SJSA1 (cell line): ENCODE measurements at regions not wholly inside any gene's neighbourhood (a gene's known extent, or its start where the extent isn't known, plus 50 kb on each side); places are given as distances from the start of the nearest gene placed in this dataset.
A peak's percentile ranks its signal among the peaks of the same experiment; 100 is the strongest.

Experiments
- DNase-seq, 2 experiments: peaks; one replicate each; pipeline ENCODE4 v3.0.0-alpha.2; 2015 to 2020; ENCODE audit warnings: low spot score in 2 of 2, low read depth in 1 of 2
- H3K27ac ChIP-seq: fragments of 250-450 bp; sonication (Bioruptor Pico); 2 replicates; pipeline ENCODE4 v1.5.1; 2020; ENCODE audit warnings: mild to moderate bottlenecking, moderate library complexity
- H3K27me3 ChIP-seq: fragments of 250-450 bp; sonication (Bioruptor Pico); replicated peaks from 2 replicates; pipeline ENCODE4 v1.5.1; 2020; ENCODE audit warnings: mild to moderate bottlenecking, moderate library complexity
- H3K36me3 ChIP-seq: fragments of 250-450 bp; sonication (Bioruptor Pico); 2 replicates; pipeline ENCODE4 v1.5.1; 2020; ENCODE audit warnings: mild to moderate bottlenecking
- H3K4me1 ChIP-seq: fragments of 250-450 bp; sonication (Bioruptor Pico); replicated peaks from 2 replicates; pipeline ENCODE4 v1.6.1; 2021; ENCODE audit warnings: mild to moderate bottlenecking
- H3K4me3 ChIP-seq: fragments of 250-450 bp; sonication (Bioruptor Pico); 2 replicates; pipeline ENCODE4 v1.5.1; 2020; ENCODE audit warnings: mild to moderate bottlenecking
- H3K9me3 ChIP-seq: fragments of 250-450 bp; sonication (Bioruptor Pico); replicated peaks from 2 replicates; pipeline ENCODE4 v1.5.1; 2020; ENCODE audit warnings: mild to moderate bottlenecking

DNA sequence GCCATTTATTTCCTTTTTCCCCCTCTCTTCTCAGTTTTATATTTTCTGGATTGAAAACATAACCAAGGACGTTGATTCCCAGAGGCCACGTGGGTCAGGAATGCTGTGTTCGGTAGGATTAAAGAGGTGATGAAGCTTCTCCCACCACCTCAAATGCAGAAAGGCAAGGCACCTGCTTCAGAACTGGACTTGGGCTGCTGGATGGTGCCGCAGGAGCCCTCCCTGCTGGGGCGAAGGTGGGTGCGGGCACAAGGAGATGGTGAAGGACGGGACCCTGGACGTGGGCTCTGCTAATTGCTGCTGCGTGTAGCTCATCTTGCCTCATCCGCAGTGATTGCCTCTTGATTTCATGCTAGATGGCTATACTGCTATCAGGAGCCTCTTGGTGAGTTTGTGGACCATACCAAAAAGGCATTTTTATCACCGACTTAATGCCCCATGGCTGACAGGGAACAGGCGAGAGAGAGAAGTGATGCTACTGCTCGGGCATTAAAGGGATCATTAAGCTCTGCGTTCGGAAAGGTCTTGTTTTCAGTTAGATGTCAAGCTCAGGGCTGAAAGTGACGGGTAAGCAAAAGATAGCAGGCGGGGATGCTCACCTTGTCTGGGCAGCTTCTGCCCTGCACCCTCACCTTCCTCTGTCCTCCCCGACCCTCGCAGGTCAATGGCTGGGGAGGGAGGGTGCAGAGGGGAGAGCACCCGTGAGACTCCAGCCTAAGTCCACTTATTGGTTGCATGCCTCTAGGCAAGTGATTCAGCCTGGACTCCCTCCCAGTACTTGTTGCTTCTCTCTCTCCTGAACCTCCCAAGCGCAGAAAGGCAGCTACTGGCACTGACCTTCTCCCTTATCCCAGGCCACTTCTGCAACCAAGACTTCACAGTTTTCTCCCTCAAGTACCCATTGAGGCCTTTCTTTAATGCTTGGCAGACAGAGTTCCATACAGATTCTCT, 71.6 kb upstream of the FSTL4 start:
- peaks cover 9% of the 10 kb centered on the region; the same call in 1 of the 2 replicates for H3K4me1 ChIP-seq
- H3K9me3 ChIP-seq = no peaks in the 10 kb centered on the region
- peaks cover 3% of the 10 kb centered on the region; the same call in 1 of the 2 replicates for H3K27me3 ChIP-seq
- no peaks in the 10 kb centered on the region for H3K36me3 ChIP-seq
- no peak overlapping the region for H3K27ac ChIP-seq
- peak in 1 of 2 experiments; percentile 30 for DNase-seq
- H3K4me3 ChIP-seq = no peak overlapping the region

DNA sequence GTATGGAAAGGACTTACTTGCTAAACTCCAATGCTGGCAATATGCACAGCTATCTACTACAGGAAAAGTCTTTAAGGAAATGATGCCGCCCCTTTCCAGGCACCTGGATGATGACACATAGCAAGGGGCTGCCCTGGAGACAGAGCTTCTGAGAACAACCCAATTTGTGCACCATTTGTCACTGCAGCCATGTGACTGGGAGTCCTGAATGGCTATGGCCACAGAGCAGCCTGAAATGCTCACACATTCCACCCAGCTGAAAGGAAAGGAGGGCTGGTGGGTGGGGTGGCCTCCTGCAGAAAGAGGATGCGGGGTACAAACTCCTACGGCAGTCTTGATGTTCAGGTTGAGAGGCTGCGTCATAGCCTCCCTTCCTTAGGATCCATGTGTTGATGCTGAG, 70.1 kb upstream of the FSTL4 start:
- Histone ChIP-seq H3K36me3 (no peaks in the 10 kb centered on the region), H3K9me3 (no peaks in the 10 kb centered on the region), H3K4me3 (no peak overlapping the region), H3K27ac (no peak overlapping the region), H3K27me3 (peaks cover 3% of the 10 kb centered on the region; the same call in 1 of the 2 replicates), H3K4me1 (no peaks in the 10 kb centered on the region)
- peak in 1 of 2 experiments; percentile 37 for DNase-seq

DNA sequence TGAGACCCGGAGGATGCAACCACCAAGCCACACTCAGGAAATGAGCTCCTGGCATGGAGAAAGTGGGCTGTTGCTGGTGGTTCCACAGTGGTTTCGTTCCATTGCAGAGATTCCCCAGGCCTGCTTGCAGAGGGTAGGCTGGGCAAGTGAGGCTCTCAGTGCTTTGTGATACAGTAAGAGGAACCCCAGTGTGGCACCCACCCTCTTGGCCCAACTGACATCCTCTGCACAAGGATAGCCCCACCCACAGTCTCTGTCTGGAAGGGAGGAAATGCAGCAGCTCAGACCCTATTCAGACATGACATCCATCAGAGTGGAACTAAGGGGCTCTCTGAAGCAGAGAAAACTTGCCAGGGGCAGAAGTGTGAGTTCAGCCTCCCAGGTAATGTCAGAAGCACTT, 69.6 kb upstream of the FSTL4 start:
- Histone ChIP-seq H3K36me3 (no peaks in the 10 kb centered on the region), H3K27ac (no peak overlapping the region), H3K27me3 (peaks cover 3% of the 10 kb centered on the region; the same call in 1 of the 2 replicates), H3K4me3 (no peak overlapping the region), H3K9me3 (no peaks in the 10 kb centered on the region), H3K4me1 (no peaks in the 10 kb centered on the region)
- peak in 1 of 2 experiments; percentile 35 for DNase-seq

DNA sequence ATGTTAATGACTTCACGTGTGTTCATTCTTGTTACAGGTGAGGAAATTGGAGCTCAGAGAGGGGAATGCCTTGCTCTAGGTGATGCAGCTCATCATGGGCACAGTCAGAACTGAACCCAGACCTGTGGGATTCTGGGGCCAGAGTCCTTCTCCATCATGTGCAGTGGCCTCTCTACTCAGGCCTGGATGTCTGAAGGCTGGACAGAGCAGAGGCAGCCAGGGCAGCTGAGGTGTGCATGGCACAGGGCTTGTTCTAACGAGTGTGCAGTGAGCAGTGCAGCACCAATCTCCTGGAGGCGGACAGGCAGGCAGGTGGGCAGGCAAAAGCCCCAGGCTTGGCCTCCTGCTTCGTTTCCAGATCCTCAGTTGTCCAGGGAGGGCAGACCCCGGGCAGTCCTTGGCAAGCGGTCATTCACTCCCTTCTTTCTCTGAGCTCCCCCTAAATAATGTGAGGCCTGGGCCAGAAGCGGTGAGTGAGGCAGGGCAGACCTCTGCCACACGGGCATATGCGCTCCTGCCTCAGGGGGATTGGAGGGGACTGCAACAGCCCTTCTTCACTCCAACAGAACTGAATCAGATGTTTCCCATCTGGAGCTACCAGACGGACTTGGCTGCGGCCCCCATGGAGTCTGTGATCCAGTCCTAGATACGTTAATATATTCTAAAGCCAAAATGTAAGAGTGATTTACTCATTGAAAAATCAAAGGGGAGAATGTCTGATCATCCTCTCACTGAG, 68.7 kb upstream of the FSTL4 start:
- H3K36me3 ChIP-seq = no peaks in the 10 kb centered on the region
- no peak overlapping the region for H3K4me3 ChIP-seq
- H3K9me3 ChIP-seq = no peaks in the 10 kb centered on the region
- H3K4me1 ChIP-seq = no peaks in the 10 kb centered on the region
- peak in 1 of 2 experiments; percentile 35 for DNase-seq
- no peak overlapping the region for H3K27ac ChIP-seq
- peaks cover 3% of the 10 kb centered on the region; the same call in 1 of the 2 replicates for H3K27me3 ChIP-seq

DNA sequence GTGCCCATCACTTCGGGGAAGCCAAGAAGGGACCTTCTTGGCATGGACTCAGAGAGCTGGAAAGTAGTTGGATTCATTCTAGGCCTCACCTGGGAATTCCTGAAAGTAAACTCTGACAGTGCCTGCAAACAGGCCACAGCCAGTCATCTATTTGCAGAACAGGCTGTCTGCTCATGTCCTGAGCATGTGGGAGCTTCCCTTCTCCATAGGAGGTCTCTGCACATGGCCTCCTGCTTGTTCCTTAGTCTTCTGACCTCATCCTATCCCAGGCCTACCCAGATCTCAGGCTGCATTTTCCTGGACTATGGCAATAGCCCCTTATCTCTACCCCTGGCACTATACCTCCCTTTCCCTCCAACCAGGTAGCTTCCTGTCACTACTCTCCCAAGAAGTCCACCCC, 67.2 kb upstream of the FSTL4 start:
- H3K4me3 ChIP-seq = no peak overlapping the region
- peak in 1 of 2 experiments; percentile 26 for DNase-seq
- no peak overlapping the region for H3K27ac ChIP-seq
- H3K27me3 ChIP-seq = 0 out of 2 replicates have a peak, but pooled peaks cover 3% of the 10 kb centered on the region
- no peaks in the 10 kb centered on the region for H3K36me3 ChIP-seq
- no peaks in the 10 kb centered on the region for H3K9me3 ChIP-seq
- no peaks in the 10 kb centered on the region for H3K4me1 ChIP-seq

DNA sequence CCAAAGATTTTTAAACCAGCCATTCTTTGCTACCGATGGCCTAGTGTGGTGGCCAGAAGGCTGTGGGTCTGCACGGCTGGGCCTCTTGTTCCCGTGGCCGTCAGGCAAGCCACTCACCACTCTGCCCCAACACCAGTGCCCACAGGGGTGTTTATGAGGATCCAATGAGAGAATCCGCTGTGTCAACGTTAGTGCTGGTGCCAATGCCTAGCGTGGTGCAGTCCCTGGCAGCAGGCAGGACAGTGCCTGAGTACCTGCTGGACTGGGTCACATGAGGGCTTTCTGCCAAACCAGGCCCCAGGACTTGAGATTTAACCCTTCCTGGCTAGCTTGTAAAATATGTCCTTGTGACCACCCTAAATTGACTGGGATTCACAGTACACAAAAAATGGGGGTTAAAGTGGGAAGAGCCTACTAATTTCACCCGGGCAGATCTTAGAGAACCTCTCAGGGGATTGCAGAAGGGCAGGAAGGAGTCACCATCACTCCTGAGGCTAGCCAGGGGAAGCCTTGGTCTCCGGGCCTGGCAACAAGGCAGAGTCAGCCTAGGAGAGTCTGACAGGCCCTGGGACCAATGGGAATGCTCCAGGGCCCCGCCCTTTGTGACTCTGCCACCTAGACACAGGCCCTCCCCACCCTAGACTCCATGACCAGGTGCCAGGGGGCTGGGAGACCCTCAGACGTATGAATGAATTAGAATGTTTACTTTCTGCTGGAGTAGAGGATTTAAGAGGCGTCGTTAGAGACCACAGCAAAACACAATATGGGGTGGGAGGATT, 63.2 kb upstream of the FSTL4 start:
- no peak overlapping the region for H3K4me3 ChIP-seq
- 0 out of 2 replicates have a peak, but pooled peaks cover 2% of the 10 kb centered on the region for H3K9me3 ChIP-seq
- H3K27me3 ChIP-seq = peaks cover 8% of the 10 kb centered on the region; the same call in 1 of the 2 replicates
- no peaks in the 10 kb centered on the region for H3K36me3 ChIP-seq
- DNase-seq = peak in 1 of 2 experiments; percentile 37
- H3K27ac ChIP-seq = no peak overlapping the region
- H3K4me1 ChIP-seq = no peaks in the 10 kb centered on the region

DNA sequence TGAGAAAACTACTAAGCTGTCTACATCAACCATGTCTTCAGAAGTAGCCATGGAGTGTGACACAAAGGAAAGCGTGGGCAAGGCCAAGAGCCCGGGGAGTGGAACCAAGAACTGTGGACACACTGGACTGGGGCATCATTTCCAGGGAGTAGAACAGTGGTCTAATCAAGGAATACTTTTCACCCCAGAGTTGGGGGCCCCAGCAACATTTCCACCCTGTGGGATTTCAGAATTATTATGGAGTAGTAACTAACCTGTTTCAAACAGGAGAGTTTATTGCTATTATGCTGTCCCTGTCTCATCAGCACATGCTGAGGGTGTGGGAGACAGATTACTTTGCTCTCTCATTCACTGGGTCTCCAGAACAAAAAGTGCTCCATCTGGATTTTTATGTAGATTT, 58.0 kb upstream of the FSTL4 start:
- Histone ChIP-seq H3K4me3 (no peak overlapping the region), H3K27me3 (peaks cover 12% of the 10 kb centered on the region; the same call in 1 of the 2 replicates), H3K9me3 (0 out of 2 replicates have a peak, but pooled peaks cover 2% of the 10 kb centered on the region), H3K4me1 (no peaks in the 10 kb centered on the region), H3K27ac (no peak overlapping the region), H3K36me3 (no peaks in the 10 kb centered on the region)
- no peak for DNase-seq

DNA sequence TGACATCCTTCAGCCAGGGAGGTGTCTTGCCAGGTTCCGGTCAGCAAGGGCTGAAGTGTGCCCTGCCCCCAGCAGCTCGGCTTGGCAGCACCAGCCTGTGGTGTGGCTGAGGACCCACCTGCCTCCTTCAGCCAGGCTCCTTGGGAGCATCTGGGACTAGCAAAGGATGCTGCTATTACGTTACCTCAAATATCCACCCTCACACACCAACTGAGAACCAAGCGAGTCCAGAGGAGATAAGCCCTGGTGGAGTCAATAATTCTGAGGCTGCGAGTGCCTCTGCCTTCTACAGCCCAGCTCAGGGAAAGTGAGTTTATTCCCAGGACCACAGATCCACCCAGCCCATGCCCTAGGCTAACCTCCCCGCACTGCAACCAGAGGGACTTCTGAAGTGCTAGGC, 57.1 kb upstream of the FSTL4 start:
- Histone ChIP-seq H3K4me1 (peaks cover 5% of the 10 kb centered on the region), H3K4me3 (no peak overlapping the region), H3K9me3 (0 out of 2 replicates have a peak, but pooled peaks cover 2% of the 10 kb centered on the region), H3K36me3 (no peaks in the 10 kb centered on the region), H3K27ac (no peak overlapping the region), H3K27me3 (peaks cover 12% of the 10 kb centered on the region; the same call in 1 of the 2 replicates)
- no peak for DNase-seq

DNA sequence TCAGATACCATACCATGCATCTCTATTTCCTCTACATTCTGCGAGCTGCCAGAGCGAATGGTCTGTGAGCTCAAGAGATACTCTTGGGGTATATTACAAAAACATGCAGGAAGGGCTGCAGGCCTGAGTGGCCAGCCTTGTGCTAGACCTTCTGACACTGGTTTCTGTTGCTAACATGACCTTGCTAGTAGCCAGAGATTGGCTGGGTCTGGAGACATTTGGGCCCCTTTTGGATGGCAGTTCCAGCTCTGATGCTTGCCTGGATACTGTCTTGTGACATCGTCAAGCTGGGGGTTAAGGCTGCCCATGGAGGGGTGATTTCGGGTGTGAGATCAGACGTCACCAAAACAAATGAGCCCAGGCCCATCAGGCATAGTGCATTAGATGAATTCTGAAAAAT, 56.1 kb upstream of the FSTL4 start:
- Histone ChIP-seq H3K9me3 (0 out of 2 replicates have a peak, but pooled peaks cover 2% of the 10 kb centered on the region), H3K36me3 (no peaks in the 10 kb centered on the region), H3K4me1 (peaks cover 6% of the 10 kb centered on the region), H3K27ac (no peak overlapping the region), H3K4me3 (no peak overlapping the region), H3K27me3 (peaks cover 12% of the 10 kb centered on the region; the same call in 1 of the 2 replicates)
- DNase-seq = no peak

DNA sequence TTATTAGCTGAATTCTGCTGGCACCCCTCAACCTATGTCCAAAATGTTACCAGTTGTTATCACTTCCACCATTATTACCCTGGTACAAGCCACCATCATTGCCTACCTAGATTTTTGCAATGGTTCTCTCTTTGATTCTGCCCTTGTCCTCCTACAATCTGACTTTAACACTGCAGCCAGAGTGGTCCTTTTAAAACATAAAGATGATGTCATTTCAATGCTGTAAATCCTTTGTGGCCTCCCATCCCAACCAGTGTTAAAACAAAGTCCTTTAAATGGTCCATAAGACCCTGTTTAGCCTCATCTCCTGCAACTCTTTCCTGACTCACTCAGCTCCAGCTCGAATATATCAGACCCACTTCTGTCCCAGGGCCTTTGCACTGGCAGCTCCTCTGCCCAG, 54.9 kb upstream of the FSTL4 start:
- Histone ChIP-seq H3K4me1 (peaks cover 6% of the 10 kb centered on the region), H3K27ac (no peak overlapping the region), H3K9me3 (0 out of 2 replicates have a peak, but pooled peaks cover 2% of the 10 kb centered on the region), H3K4me3 (no peak overlapping the region), H3K27me3 (0 out of 2 replicates have a peak, but pooled peaks cover 11% of the 10 kb centered on the region), H3K36me3 (no peaks in the 10 kb centered on the region)
- DNase-seq = no peak

DNA sequence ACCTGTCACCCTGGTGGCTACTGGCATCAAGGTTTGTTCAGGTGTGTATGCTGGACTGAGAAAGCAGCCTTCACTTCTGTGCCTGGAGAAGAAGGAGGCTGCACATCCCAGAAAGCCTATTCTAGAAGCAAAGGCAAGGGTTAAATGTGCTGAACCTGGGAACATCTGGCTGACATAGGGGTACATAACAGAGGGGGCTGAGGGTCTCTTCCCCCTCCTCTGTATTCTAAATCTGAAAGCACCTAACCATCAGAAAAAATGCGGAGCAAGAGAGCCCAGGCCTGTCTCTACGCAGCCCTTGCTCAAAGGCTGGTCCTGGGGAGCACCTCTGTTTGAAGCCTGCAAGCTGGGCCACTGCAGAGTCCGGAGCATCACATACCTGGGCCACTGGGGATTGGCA, 53.2 kb upstream of the FSTL4 start:
- Histone ChIP-seq H3K36me3 (no peaks in the 10 kb centered on the region), H3K9me3 (no peaks in the 10 kb centered on the region), H3K4me3 (no peak overlapping the region), H3K4me1 (peaks cover 6% of the 10 kb centered on the region), H3K27me3 (0 out of 2 replicates have a peak, but pooled peaks cover 4% of the 10 kb centered on the region), H3K27ac (no peak overlapping the region)
- no peak for DNase-seq

DNA sequence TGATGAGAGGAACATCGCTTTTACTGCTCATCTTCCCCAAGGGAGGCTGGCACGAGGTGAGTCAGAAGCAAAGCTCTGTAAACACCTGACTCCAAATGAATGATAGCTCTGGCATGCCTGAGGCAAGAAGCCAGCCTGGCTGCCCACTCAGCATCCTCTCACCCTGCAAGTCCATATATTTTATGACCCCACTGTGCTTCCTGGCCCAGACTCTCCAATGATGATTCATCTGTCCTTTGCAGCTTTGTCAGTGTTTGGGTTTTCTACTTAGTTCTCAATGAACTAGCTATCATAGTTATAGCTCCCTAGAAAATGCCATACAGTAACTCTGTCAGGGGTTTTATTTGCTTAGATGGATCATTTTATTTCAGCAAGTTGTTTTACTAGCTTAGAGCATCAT, 52.1 kb upstream of the FSTL4 start:
- Histone ChIP-seq H3K9me3 (no peaks in the 10 kb centered on the region), H3K27ac (no peak overlapping the region)
- peak; percentile 37 to 65 for DNase-seq

DNA sequence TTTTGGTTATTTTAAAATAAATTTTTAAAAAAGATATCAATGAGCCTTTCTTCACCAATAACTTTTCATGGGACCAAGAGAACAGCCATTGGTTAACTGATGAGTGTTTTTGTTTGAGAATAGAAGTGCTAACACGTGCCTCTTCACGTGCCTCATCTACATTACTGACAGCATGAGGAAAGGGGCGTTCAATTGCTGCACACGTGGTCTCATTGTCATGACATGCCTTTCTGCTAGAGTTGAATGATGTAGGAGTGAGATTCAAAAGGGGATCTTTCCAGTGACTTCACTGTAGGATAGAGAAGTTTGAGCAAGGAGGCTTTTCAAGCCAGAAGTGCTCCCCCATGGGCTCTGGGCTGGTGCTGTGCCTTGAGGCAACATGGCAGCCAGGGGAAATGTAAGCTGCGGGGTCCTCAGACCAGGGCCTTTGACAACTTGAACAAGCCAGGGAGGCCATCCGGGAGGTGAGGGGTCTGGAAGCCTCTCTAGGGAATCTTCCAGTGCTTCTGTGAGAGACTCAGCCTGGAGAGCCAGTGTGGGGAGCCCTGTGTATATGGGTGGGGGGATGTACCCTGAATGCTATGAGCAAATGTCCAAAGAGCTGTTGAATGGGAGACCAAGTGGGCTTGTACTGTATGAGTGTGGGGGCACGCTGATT, 51.2 kb upstream of the FSTL4 start:
- DNase-seq = no peak
- H3K36me3 ChIP-seq = no peaks in the 10 kb centered on the region
- H3K4me3 ChIP-seq = no peak overlapping the region
- no peak overlapping the region for H3K27ac ChIP-seq
- H3K27me3 ChIP-seq = no peaks in the 10 kb centered on the region
- no peaks in the 10 kb centered on the region for H3K9me3 ChIP-seq
- H3K4me1 ChIP-seq = peaks cover 6% of the 10 kb centered on the region

More for the DNA sequence above, 52.1 kb upstream of the FSTL4 start:
- peaks cover 6% of the 10 kb centered on the region for H3K4me1 ChIP-seq
- H3K36me3 ChIP-seq = no peaks in the 10 kb centered on the region
- H3K27me3 ChIP-seq = no peaks in the 10 kb centered on the region
- H3K4me3 ChIP-seq = no peak overlapping the region
